Stimulated activated naive B cell treated with anti-CD40 and anti-IgM and Interleukin-4, amounts not matched to agents 10 μg/mL and 1 μg/mL and 100 μg/mL, for 72 hours (primary cell): ENCODE measurements at regions not wholly inside any gene's neighbourhood (a gene's known extent, or its start where the extent isn't known, plus 50 kb on each side); places are given as distances from the start of the nearest gene placed in this dataset.

Source experiments
- ATAC-seq, 2 donors: fragments of 150-1000 bp; cut with Tn5 transposase; replicated peaks; 2 replicates each; pipeline ENCODE4 v1.10.0; 2021; ENCODE audit warnings: moderate library complexity in 1 of 2
- DNase-seq: peaks from one replicate; pipeline ENCODE4 v3.0.0; 2021
- H3K27ac Mint-ChIP-seq: one replicate; pipeline ENCODE4 v1.8.0; 2022; ENCODE audit warnings: mild to moderate bottlenecking, mixed read lengths
- H3K27me3 Mint-ChIP-seq, 2 donors: one replicate each; pipeline ENCODE4 v1.8.0; 2022; ENCODE audit warnings: mixed read lengths in 2 of 2
- H3K36me3 Mint-ChIP-seq, 2 donors: one replicate each; pipeline ENCODE4 v1.8.0; 2022; ENCODE audit warnings: mixed read lengths in 2 of 2, mild to moderate bottlenecking in 1 of 2
- H3K4me1 Mint-ChIP-seq, 2 donors: one replicate each; pipeline ENCODE4 v1.8.0; 2022; ENCODE audit warnings: mixed read lengths in 2 of 2, mild to moderate bottlenecking in 1 of 2
- H3K4me3 Mint-ChIP-seq, 2 donors: one replicate each; pipeline ENCODE4 v1.8.0; 2022; ENCODE audit warnings: mild to moderate bottlenecking in 2 of 2, mixed read lengths in 2 of 2, moderate library complexity in 1 of 2
- H3K9me3 Mint-ChIP-seq, 2 donors: one replicate each; pipeline ENCODE4 v1.8.0; 2022; ENCODE audit warnings: mixed read lengths in 2 of 2, mild to moderate bottlenecking in 1 of 2

GRCh38 chr15:100762913-100763834 is 116.5 kb upstream of the ALDH1A3 start:
- no peak for DNase-seq
- H3K4me1 Mint-ChIP-seq, result no peaks in the 10 kb centered on the region
- no peaks in the 10 kb centered on the region for H3K9me3 Mint-ChIP-seq
- no peak for ATAC-seq
- no peaks in the 10 kb centered on the region for H3K36me3 Mint-ChIP-seq
- no peak overlapping the region for H3K4me3 Mint-ChIP-seq
- peaks cover 32 to 45% of the 10 kb centered on the region in 2 donors for H3K27me3 Mint-ChIP-seq
- no peak overlapping the region for H3K27ac Mint-ChIP-seq

GRCh38 chr15:100763835-100764750 is 115.5 kb upstream of the ALDH1A3 start:
- Mint-ChIP-seq H3K27ac (no peak overlapping the region), H3K36me3 (no peaks in the 10 kb centered on the region), H3K9me3 (no peaks in the 10 kb centered on the region), H3K27me3 (peaks cover 28 to 49% of the 10 kb centered on the region in 2 donors), H3K4me1 (no peaks in the 10 kb centered on the region), H3K4me3 (no peak overlapping the region)
- ATAC-seq, result no peak
- DNase-seq, result no peak

- no peak for DNase-seq
These were observed 114.7 kb upstream of the ALDH1A3 start for GRCh38 chr15:100764778-100765466.

GRCh38 chr15:100765467-100766241 is 114.0 kb upstream of the ALDH1A3 start:
- peaks cover 22 to 38% of the 10 kb centered on the region in 2 donors for H3K27me3 Mint-ChIP-seq
- H3K9me3 Mint-ChIP-seq, result no peaks in the 10 kb centered on the region
- H3K4me1 Mint-ChIP-seq, result no peaks in the 10 kb centered on the region
- ATAC-seq, result no peak
- no peak overlapping the region for H3K4me3 Mint-ChIP-seq
- no peaks in the 10 kb centered on the region for H3K36me3 Mint-ChIP-seq
- H3K27ac Mint-ChIP-seq, result no peak overlapping the region
- DNase-seq, result no peak

More at GRCh38 chr15:100764778-100765466, 114.7 kb upstream of the ALDH1A3 start:
- no peak overlapping the region for H3K4me3 Mint-ChIP-seq
- no peaks in the 10 kb centered on the region for H3K9me3 Mint-ChIP-seq
- H3K36me3 Mint-ChIP-seq, result no peaks in the 10 kb centered on the region
- H3K4me1 Mint-ChIP-seq, result no peaks in the 10 kb centered on the region
- no peak for ATAC-seq
- H3K27ac Mint-ChIP-seq, result peak overlapping the region; percentile 15
- peaks cover 21 to 43% of the 10 kb centered on the region in 2 donors for H3K27me3 Mint-ChIP-seq

- Mint-ChIP-seq H3K27me3 (peaks cover 20 to 40% of the 10 kb centered on the region in 2 donors), H3K4me1 (no peaks in the 10 kb centered on the region), H3K4me3 (no peak overlapping the region), H3K9me3 (no peaks in the 10 kb centered on the region), H3K27ac (no peak overlapping the region), H3K36me3 (no peaks in the 10 kb centered on the region)
- ATAC-seq (no peak), DNase-seq (no peak)
These were observed 113.2 kb upstream of the ALDH1A3 start for GRCh38 chr15:100766243-100767000.

- H3K27me3 Mint-ChIP-seq, result peaks cover 14 to 33% of the 10 kb centered on the region in 2 donors
- H3K9me3 Mint-ChIP-seq, result no peaks in the 10 kb centered on the region
- H3K4me3 Mint-ChIP-seq, result no peak overlapping the region
- ATAC-seq (no peak), DNase-seq (no peak)
- H3K4me1 Mint-ChIP-seq, result no peaks in the 10 kb centered on the region
- no peak overlapping the region for H3K27ac Mint-ChIP-seq
- no peaks in the 10 kb centered on the region for H3K36me3 Mint-ChIP-seq
These were observed 112.4 kb upstream of the ALDH1A3 start for GRCh38 chr15:100767001-100767825.

GRCh38 chr15:100768501-100768931 is 111.1 kb upstream of the ALDH1A3 start:
- no peak overlapping the region for H3K27ac Mint-ChIP-seq
- no peak overlapping the region for H3K4me3 Mint-ChIP-seq
- no peaks in the 10 kb centered on the region for H3K4me1 Mint-ChIP-seq
- ATAC-seq (no peak), DNase-seq (no peak)
- peaks cover 14 to 32% of the 10 kb centered on the region in 2 donors for H3K27me3 Mint-ChIP-seq
- no peaks in the 10 kb centered on the region for H3K9me3 Mint-ChIP-seq
- H3K36me3 Mint-ChIP-seq, result no peaks in the 10 kb centered on the region

GRCh38 chr15:100769043-100769974 is 110.3 kb upstream of the ALDH1A3 start:
- Mint-ChIP-seq H3K27me3 (peaks cover 14 to 32% of the 10 kb centered on the region in 2 donors), H3K4me1 (no peaks in the 10 kb centered on the region), H3K9me3 (no peaks in the 10 kb centered on the region), H3K36me3 (no peaks in the 10 kb centered on the region), H3K4me3 (no peak overlapping the region), H3K27ac (no peak overlapping the region)
- ATAC-seq (no peak), DNase-seq (no peak)

GRCh38 chr15:100769975-100770340 is 109.7 kb upstream of the ALDH1A3 start:
- DNase-seq (no peak), ATAC-seq (no peak)
- Mint-ChIP-seq H3K27me3 (peaks cover 14 to 31% of the 10 kb centered on the region in 2 donors), H3K27ac (no peak overlapping the region), H3K9me3 (no peaks in the 10 kb centered on the region), H3K4me3 (no peak overlapping the region), H3K4me1 (no peaks in the 10 kb centered on the region), H3K36me3 (no peaks in the 10 kb centered on the region)

- H3K9me3 Mint-ChIP-seq, result peaks cover 0 to 2% of the 10 kb centered on the region in 2 donors
- DNase-seq (no peak), ATAC-seq (no peak)
- no peaks in the 10 kb centered on the region for H3K36me3 Mint-ChIP-seq
- H3K4me3 Mint-ChIP-seq, result no peak overlapping the region
- H3K27ac Mint-ChIP-seq, result no peak overlapping the region
- H3K4me1 Mint-ChIP-seq, result no peaks in the 10 kb centered on the region
- H3K27me3 Mint-ChIP-seq, result peaks cover 13 to 22% of the 10 kb centered on the region in 2 donors
These were observed 108.7 kb upstream of the ALDH1A3 start for GRCh38 chr15:100770661-100771584.

- Mint-ChIP-seq H3K27me3 (peaks cover 7 to 20% of the 10 kb centered on the region in 2 donors), H3K27ac (no peak overlapping the region), H3K4me1 (no peaks in the 10 kb centered on the region), H3K9me3 (peaks cover 0 to 2% of the 10 kb centered on the region in 2 donors), H3K36me3 (no peaks in the 10 kb centered on the region), H3K4me3 (no peak overlapping the region)
- ATAC-seq (no peak), DNase-seq (no peak)
These were observed 107.9 kb upstream of the ALDH1A3 start for GRCh38 chr15:100771746-100772145.
